ENCODE measurements at regions not wholly inside any gene's neighbourhood (a gene's known extent, or its start where the extent isn't known, plus 50 kb on each side); places are given as distances from the start of the nearest gene placed in this dataset.
"Not testable (repeated sequence)": the region's sequence is repeated elsewhere in the genome, so short reads cannot be mapped to it uniquely, and the experiment has no call there.

DNA sequence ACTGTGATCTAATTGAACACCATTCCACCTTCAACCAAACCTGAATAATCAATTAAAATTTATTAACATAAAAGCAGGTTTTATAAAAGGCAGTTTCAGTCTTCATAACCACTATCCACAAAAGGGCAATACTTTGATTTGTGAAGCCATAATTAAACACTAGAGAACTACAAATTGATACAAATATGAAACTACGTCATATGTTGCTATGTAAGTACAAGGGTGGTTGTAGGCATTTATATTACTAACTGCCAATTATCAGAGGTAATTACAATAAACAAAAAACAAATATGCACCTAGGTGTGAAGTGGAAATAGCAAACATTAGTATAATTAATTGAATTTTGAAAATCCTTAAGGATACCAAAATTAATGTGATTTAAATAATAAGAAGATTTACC lies 368.5 kb upstream of the PCDH15 start:
- Histone ChIP-seq H3K4me2 (ENCODE audit: insufficient read depth, low read length) (no peak overlapping the region), H3K27me3 (ENCODE audit: insufficient read depth, low read length, poor library complexity) (no peaks in the 10 kb centered on the region), H3K36me3 (ENCODE audit: insufficient read depth, low read length) (no peaks in the 10 kb centered on the region), H2AFZ (ENCODE audit: low read depth, low read length) (no peak overlapping the region), H3K4me3 (ENCODE audit: low read depth in 1 of 2, low read length in 2 of 2) (no peak overlapping the region), H3K27ac (ENCODE audit: low read length) (no peak overlapping the region), H4K20me1 (ENCODE audit: insufficient read depth, low read length) (no peaks in the 10 kb centered on the region), H3K9ac (ENCODE audit: low read depth, low read length) (no peak overlapping the region), H3K79me2 (ENCODE audit: insufficient read depth, low read length) (no peaks in the 10 kb centered on the region), H3K9me3 (ENCODE audit: insufficient read depth, low read length, severe bottlenecking) (no peaks in the 10 kb centered on the region), H3K4me1 (ENCODE audit: insufficient read depth, low read length) (no peaks in the 10 kb centered on the region)
- no peak for ATAC-seq (ENCODE audit: insufficient read depth, low read depth)
- no peak for DNase-seq
- TF ChIP-seq, protein P1, sequence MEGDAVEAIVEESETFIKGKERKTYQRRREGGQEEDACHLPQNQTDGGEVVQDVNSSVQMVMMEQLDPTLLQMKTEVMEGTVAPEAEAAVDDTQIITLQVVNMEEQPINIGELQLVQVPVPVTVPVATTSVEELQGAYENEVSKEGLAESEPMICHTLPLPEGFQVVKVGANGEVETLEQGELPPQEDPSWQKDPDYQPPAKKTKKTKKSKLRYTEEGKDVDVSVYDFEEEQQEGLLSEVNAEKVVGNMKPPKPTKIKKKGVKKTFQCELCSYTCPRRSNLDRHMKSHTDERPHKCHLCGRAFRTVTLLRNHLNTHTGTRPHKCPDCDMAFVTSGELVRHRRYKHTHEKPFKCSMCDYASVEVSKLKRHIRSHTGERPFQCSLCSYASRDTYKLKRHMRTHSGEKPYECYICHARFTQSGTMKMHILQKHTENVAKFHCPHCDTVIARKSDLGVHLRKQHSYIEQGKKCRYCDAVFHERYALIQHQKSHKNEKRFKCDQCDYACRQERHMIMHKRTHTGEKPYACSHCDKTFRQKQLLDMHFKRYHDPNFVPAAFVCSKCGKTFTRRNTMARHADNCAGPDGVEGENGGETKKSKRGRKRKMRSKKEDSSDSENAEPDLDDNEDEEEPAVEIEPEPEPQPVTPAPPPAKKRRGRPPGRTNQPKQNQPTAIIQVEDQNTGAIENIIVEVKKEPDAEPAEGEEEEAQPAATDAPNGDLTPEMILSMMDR (IDR thresholded peaks at IDR 0.05; ENCODE audit: borderline replicate concordance, extremely low read depth, low read length, poor library complexity, severe bottlenecking): no peak
- no peak for TF ChIP-seq EZH2 (IDR thresholded peaks at IDR 0.05; ENCODE audit: borderline replicate concordance, low read depth, low read length, severe bottlenecking)

DNA sequence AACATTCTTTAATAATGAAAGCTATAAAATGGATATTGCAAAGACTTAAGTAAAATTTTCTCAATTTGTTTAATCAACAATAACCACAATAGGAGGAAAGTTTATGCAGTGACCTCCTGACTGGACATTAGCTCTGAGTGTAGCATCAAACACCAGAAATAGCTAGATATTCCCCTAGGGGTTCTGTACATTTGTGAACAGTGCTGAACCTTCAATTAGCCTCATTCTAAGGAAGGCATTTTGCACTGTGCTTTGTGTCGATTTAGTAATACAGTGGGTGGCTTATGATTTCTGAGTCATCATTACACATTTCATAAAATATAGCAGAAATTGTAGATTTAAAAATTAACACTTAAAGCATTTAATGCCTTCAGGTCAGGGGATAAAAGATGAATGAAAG lies 367.3 kb upstream of the PCDH15 start:
- no peak overlapping the region for H2AFZ ChIP-seq (ENCODE audit: low read depth, low read length)
- DNase-seq: no peak
- TF ChIP-seq, protein P1 (IDR thresholded peaks at IDR 0.05; ENCODE audit: borderline replicate concordance, extremely low read depth, low read length, poor library complexity, severe bottlenecking): no peak
- no peak for TF ChIP-seq EZH2 (IDR thresholded peaks at IDR 0.05; ENCODE audit: borderline replicate concordance, low read depth, low read length, severe bottlenecking)

DNA sequence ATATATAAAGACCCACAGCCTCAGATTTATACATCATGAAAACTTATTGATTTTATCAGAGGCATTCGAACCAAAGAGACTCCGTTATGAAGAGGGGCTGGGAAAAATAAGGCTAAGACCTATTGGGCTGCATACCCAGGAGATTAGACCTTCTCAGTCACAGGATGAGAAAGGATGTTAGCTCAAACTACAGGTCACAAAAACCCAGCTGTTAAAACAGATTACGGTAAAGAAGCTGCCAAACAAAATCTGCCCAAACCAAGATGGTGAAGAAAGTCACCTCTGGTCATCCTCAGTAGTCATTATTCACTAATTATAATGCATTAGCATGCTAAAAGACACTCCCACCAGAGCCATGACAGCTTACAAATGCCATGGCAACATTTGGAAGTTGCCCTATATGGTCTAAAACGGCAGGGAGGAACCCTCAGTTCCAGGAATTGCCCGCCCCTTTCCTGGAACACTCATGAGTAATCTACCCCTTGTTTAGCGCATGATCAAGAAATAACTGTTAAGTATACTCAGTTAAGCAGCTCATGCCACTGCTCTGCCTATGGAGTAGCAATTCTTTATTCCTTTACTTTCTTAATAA lies 362.5 kb upstream of the PCDH15 start:
- H3K79me2 ChIP-seq (ENCODE audit: insufficient read depth, low read length): no peaks in the 10 kb centered on the region
- H3K9ac ChIP-seq (ENCODE audit: low read depth, low read length): no peak overlapping the region
- H3K4me3 ChIP-seq (ENCODE audit: low read depth in 1 of 2, low read length in 2 of 2): no peak overlapping the region
- no peaks in the 10 kb centered on the region for H3K9me3 ChIP-seq (ENCODE audit: insufficient read depth, low read length, severe bottlenecking)
- H3K27me3 ChIP-seq (ENCODE audit: insufficient read depth, low read length, poor library complexity): no peaks in the 10 kb centered on the region
- no peaks in the 10 kb centered on the region for H3K36me3 ChIP-seq (ENCODE audit: insufficient read depth, low read length)
- H4K20me1 ChIP-seq (ENCODE audit: insufficient read depth, low read length): no peaks in the 10 kb centered on the region
- no peak for TF ChIP-seq EZH2 (IDR thresholded peaks at IDR 0.05; ENCODE audit: borderline replicate concordance, low read depth, low read length, severe bottlenecking)
- TF ChIP-seq, protein P1 (IDR thresholded peaks at IDR 0.05; ENCODE audit: borderline replicate concordance, extremely low read depth, low read length, poor library complexity, severe bottlenecking): no peak
- no peak overlapping the region for H3K27ac ChIP-seq (ENCODE audit: low read length)
- H3K4me2 ChIP-seq (ENCODE audit: insufficient read depth, low read length): no peak overlapping the region
- no peak for ATAC-seq (ENCODE audit: insufficient read depth, low read depth)
- H2AFZ ChIP-seq (ENCODE audit: low read depth, low read length): no peak overlapping the region
- no peak for DNase-seq
- H3K4me1 ChIP-seq (ENCODE audit: insufficient read depth, low read length): no peaks in the 10 kb centered on the region

More for the DNA sequence above, 367.3 kb upstream of the PCDH15 start:
- Histone ChIP-seq H3K27ac (ENCODE audit: low read length) (no peak overlapping the region), H3K4me3 (ENCODE audit: low read depth in 1 of 2, low read length in 2 of 2) (no peak overlapping the region), H3K79me2 (ENCODE audit: insufficient read depth, low read length) (no peaks in the 10 kb centered on the region), H4K20me1 (ENCODE audit: insufficient read depth, low read length) (no peaks in the 10 kb centered on the region), H3K4me2 (ENCODE audit: insufficient read depth, low read length) (no peak overlapping the region), H3K36me3 (ENCODE audit: insufficient read depth, low read length) (no peaks in the 10 kb centered on the region), H3K9ac (ENCODE audit: low read depth, low read length) (no peak overlapping the region), H3K9me3 (ENCODE audit: insufficient read depth, low read length, severe bottlenecking) (no peaks in the 10 kb centered on the region), H3K4me1 (ENCODE audit: insufficient read depth, low read length) (no peaks in the 10 kb centered on the region), H3K27me3 (ENCODE audit: insufficient read depth, low read length, poor library complexity) (no peaks in the 10 kb centered on the region)
- no peak for ATAC-seq (ENCODE audit: insufficient read depth, low read depth)

DNA sequence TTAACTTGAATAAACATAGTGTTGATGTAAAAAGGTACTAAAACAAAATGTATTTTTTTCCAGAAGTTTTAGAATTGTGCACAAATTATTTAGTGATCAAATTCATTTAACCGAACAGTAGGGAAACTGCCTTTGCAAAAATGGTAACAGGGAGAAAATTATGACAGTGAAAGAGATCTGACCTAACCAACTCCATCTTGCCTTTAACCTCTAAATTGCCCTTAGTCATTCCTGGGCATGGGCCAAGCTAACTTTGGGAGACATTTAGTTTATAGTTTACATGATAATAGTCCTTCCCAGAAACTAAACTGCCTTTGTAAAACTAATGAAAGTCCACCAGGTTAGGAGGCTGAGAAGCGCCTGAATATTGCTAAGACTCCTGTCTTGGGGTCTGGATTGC lies 361.3 kb upstream of the PCDH15 start:
- H3K36me3 ChIP-seq (ENCODE audit: insufficient read depth, low read length); H3K27me3 ChIP-seq (ENCODE audit: insufficient read depth, low read length, poor library complexity); H2AFZ ChIP-seq (ENCODE audit: low read depth, low read length); H4K20me1 ChIP-seq (ENCODE audit: insufficient read depth, low read length); H3K4me2 ChIP-seq (ENCODE audit: insufficient read depth, low read length); H3K79me2 ChIP-seq (ENCODE audit: insufficient read depth, low read length); H3K4me3 ChIP-seq (ENCODE audit: low read depth in 1 of 2, low read length in 2 of 2); H3K9me3 ChIP-seq (ENCODE audit: insufficient read depth, low read length, severe bottlenecking); H3K4me1 ChIP-seq (ENCODE audit: insufficient read depth, low read length); H3K27ac ChIP-seq (ENCODE audit: low read length); DNase-seq; ATAC-seq (ENCODE audit: insufficient read depth, low read depth); H3K9ac ChIP-seq (ENCODE audit: low read depth, low read length): not testable (repeated sequence)

All from DND-41 (cell line).